Spleen (tissue), 11 donors: ENCODE measurements at regions not wholly inside any gene's neighbourhood (a gene's known extent, or its start where the extent isn't known, plus 50 kb on each side); places are given as distances from the start of the nearest gene placed in this dataset.

Experiments
- DNase-seq: peaks from one replicate; pipeline ENCODE4 v3.0.0-alpha.2; 2020
- H3K27ac ChIP-seq, 8 donors: fragments of 200-600 bp; sonication (generic) in 7 of 8; 1 replicate in 4 of 8; 2 replicates in 4 of 8; pipeline versions ENCODE4 v1.5.0 to v1.8.0; 2016 to 2021; ENCODE audit warnings: inconsistent platforms in 4 of 8, mild to moderate bottlenecking in 4 of 8, moderate library complexity in 1 of 8
- H3K27me3 ChIP-seq, 7 donors: fragments of 200-600 bp; sonication (generic) in 6 of 7; replicated peaks in 1 of 7; 1 replicate in 4 of 7; 2 replicates in 3 of 7; pipeline versions ENCODE4 v1.5.0 to v1.8.0; 2016 to 2021; ENCODE audit warnings: inconsistent platforms in 3 of 7, mild to moderate bottlenecking in 1 of 7
- H3K36me3 ChIP-seq, 6 donors: fragments of 200-600 bp; sonication (generic) in 5 of 6; 1 replicate in 4 of 6; 2 replicates in 2 of 6; pipeline versions ENCODE4 v1.5.0 to v1.8.0; 2016 to 2021; ENCODE audit warnings: inconsistent platforms in 2 of 6
- H3K4me1 ChIP-seq, 6 donors: fragments of 200-600 bp; sonication (generic) in 5 of 6; 1 replicate in 3 of 6; 2 replicates in 3 of 6; pipeline versions ENCODE4 v1.5.0 to v1.8.0; 2016 to 2021; ENCODE audit warnings: inconsistent platforms in 3 of 6
- H3K4me3 ChIP-seq, 8 donors: fragments of 200-600 bp; sonication (generic) in 7 of 8; 1 replicate in 4 of 8; 2 replicates in 4 of 8; pipeline versions ENCODE4 v1.5.0 to v1.8.0; 2016 to 2021; ENCODE audit warnings: inconsistent platforms in 4 of 8, mild to moderate bottlenecking in 4 of 8, moderate library complexity in 2 of 8
- H3K9me3 ChIP-seq, 8 donors: fragments of 200-600 bp; sonication (generic) in 7 of 8; 1 replicate in 4 of 8; 2 replicates in 4 of 8; pipeline versions ENCODE4 v1.5.0 to v1.8.0; 2016 to 2021; ENCODE audit warnings: inconsistent platforms in 4 of 8
- POLR2A ChIP-seq, 3 donors: fragments of 450-650 bp; IDR thresholded peaks; one replicate each; pipeline ENCODE4 v1.5.1; 2017; ENCODE audit warnings: antibody characterized with exemption in 3 of 3, mild to moderate bottlenecking in 1 of 3
- POLR2AphosphoS5 ChIP-seq, 3 donors: sonication (generic); formaldehyde crosslinking; IDR thresholded peaks; one replicate each; pipeline ENCODE4 v1.5.1; 2017; ENCODE audit warnings: antibody characterized with exemption in 3 of 3
- WGBS, 5 donors: extraction: QIAGEN DNeasy Blood & Tissue Kit in 3 of 5; methylation state at CpG; one replicate each; pipeline versions ENCODE4 v1.1.5 to v1.1.7; 2013 to 2018; 5-methylcytosine and 5-hydroxymethylcytosine counted together
- intact Hi-C: fragments of 100-400 bp; cut with DNase I; formaldehyde crosslinking; loops from one replicate; pipeline ENCODE4 v1.15.0; 2023; ENCODE audit warnings: low total_unique reads
- TF ChIP-seq, protein P1 (sequence below), 11 experiments: fragments of 200-600 bp in 7 of 11; fragments of 450-650 bp in 4 of 11; sonication (generic) in 4 of 11; IDR thresholded peaks in 8 of 11; conservative IDR thresholded peaks in 3 of 11; 1 replicate in 7 of 11; 2 replicates in 4 of 11; pipeline versions ENCODE4 v1.4.0 to v1.8.0; 2016 to 2021; ENCODE audit warnings: antibody characterized with exemption in 11 of 11, inconsistent platforms in 4 of 11, mild to moderate bottlenecking in 1 of 11
- donor health status: healthy with polysubstance abuse.
- donor health status: DM: no; HTN: no; CAD: no; lungs with moderate emphysema.
- donor health status: DM: no; HTN: no; CAD: no.
- donor health status: Bipolar disorder and iron deficiency.
- donor health status: healthy.
- donor health status: DM: no; HTN: no; CAD: no.
- donor health status: DM: yes; HTN: yes; CAD: no.

GRCh38 chr15:97153356-97153965 is 807.0 kb upstream of the ARRDC4 start:
- no peaks in the 10 kb centered on the region for H3K9me3 ChIP-seq
- no peak for TF ChIP-seq POLR2A (IDR thresholded peaks at IDR 0.05)
- no peak overlapping the region for H3K27ac ChIP-seq
- no peaks in the 10 kb centered on the region for H3K4me1 ChIP-seq
- H3K27me3 ChIP-seq = no peaks in the 10 kb centered on the region
- intact Hi-C loops = no loop called here
- WGBS, 5 donors = 79 to 92% (median 90%) methylated on average over 1 of the region's 1 CpG
- H3K4me3 ChIP-seq = no peak overlapping the region
- H3K36me3 ChIP-seq = no peaks in the 10 kb centered on the region
- DNase-seq = no peak

DNA sequence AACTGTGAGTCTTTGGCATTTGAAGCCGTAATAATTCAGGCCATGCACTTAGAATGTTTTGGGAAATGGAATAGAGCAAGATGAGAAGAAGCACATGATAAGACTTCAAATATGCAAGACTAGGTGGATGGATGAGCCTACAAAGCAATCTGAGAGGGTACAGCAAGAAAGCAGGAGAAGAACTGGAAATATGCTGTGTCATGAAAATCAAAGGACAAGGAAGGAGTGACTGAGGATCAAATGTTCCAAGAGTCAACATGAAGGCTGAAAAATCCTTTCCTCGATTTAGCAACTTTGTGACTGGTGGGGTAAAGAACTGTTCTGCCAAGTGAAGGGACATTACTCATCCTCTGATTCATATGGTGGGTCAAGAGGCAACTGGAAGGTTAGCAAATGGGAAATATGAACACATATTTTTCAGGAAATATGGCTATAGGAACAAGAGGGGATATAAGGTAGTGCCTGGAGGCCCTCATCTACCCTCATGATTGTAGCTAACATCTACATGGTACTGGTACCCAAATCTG is 803.7 kb upstream of the ARRDC4 start:
- H3K4me3 ChIP-seq = no peak overlapping the region
- TF ChIP-seq POLR2AphosphoS5 (IDR thresholded peaks at IDR 0.05) (no peak), POLR2A (IDR thresholded peaks at IDR 0.05) (no peak)
- TF ChIP-seq, protein P1, sequence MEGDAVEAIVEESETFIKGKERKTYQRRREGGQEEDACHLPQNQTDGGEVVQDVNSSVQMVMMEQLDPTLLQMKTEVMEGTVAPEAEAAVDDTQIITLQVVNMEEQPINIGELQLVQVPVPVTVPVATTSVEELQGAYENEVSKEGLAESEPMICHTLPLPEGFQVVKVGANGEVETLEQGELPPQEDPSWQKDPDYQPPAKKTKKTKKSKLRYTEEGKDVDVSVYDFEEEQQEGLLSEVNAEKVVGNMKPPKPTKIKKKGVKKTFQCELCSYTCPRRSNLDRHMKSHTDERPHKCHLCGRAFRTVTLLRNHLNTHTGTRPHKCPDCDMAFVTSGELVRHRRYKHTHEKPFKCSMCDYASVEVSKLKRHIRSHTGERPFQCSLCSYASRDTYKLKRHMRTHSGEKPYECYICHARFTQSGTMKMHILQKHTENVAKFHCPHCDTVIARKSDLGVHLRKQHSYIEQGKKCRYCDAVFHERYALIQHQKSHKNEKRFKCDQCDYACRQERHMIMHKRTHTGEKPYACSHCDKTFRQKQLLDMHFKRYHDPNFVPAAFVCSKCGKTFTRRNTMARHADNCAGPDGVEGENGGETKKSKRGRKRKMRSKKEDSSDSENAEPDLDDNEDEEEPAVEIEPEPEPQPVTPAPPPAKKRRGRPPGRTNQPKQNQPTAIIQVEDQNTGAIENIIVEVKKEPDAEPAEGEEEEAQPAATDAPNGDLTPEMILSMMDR (IDR thresholded peaks at IDR 0.05 in 8 of 11, conservative IDR thresholded peaks at IDR 0.05 in 3 of 11) = no peak
- H3K9me3 ChIP-seq = no peaks in the 10 kb centered on the region
- no peaks in the 10 kb centered on the region for H3K27me3 ChIP-seq
- no peak overlapping the region for H3K27ac ChIP-seq
- no peaks in the 10 kb centered on the region for H3K36me3 ChIP-seq
- whole genome bisulfite sequencing, 5 donors = 70 to 85% (median 76%) methylated on average over 2 of the region's 2 CpGs
- H3K4me1 ChIP-seq = no peaks in the 10 kb centered on the region
- intact Hi-C loops = no loop called here
- DNase-seq = no peak

DNA sequence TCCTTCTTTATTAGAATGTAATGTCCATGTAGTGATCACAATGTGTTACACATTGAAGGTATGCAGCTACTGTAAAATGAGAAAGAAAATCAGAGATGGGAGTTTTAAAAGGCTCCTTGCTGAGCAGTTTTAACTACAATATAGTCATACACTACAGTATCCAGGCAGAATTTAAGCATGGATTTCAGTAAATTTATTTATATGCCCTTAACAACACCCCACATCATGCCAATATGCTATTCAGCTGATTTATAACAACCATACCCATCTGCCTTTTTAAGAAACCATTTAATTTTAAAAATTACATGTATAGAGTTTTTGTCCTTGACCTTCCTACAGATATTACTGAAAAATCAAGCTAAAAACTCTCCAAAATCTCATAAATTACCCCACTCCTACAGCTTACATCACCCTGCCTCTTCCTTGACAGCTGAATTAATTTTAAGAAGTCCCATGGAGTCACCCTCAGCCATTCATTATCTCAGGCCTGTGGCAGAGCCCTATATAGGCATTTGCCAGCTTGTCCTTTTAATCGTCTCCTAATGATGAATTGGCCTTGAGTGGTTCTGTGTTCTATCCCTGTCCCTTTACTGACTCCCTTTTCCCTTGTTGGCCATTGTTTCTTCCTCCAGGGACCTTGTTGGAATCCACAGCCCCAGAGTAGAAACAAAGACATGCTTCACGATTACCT is 797.6 kb upstream of the ARRDC4 start:
- Histone ChIP-seq H3K4me3 (no peak overlapping the region), H3K4me1 (no peaks in the 10 kb centered on the region), H3K36me3 (no peaks in the 10 kb centered on the region), H3K9me3 (peaks cover 0 to 4% (median 0%) of the 10 kb centered on the region in 8 donors), H3K27ac (no peak overlapping the region), H3K27me3 (no peaks in the 10 kb centered on the region)
- WGBS, 5 donors = 61 to 86% (median 73%) methylated on average over 2 of the region's 2 CpGs
- intact Hi-C loops = no loop called here
- TF ChIP-seq POLR2AphosphoS5 (IDR thresholded peaks at IDR 0.05) (no peak), POLR2A (IDR thresholded peaks at IDR 0.05) (no peak)
- TF ChIP-seq, protein P1 (IDR thresholded peaks at IDR 0.05 in 8 of 11, conservative IDR thresholded peaks at IDR 0.05 in 3 of 11) = no peak
- no peak for DNase-seq

DNA sequence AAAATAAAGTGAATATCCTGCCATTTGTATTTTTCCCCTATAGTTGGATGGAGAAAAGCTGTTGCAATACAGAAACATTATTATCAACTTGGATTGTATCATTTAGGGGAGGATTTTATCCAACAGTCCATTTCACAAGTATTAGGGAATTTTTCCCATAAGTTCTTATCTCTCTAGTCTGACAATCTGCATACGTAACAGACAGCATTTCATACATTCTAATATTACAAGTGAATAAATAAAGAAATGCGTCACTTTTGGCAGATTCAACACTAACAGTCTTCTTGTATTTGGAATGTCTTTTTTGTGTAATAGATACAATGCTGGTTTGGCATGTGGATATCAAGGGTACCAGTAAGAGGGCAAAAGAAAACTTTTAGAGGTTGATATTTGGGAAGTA is 795.3 kb upstream of the ARRDC4 start:
- Histone ChIP-seq H3K4me1 (no peaks in the 10 kb centered on the region), H3K27ac (no peak overlapping the region), H3K4me3 (no peak overlapping the region), H3K9me3 (peaks cover 0 to 4% (median 0%) of the 10 kb centered on the region in 8 donors), H3K27me3 (no peaks in the 10 kb centered on the region), H3K36me3 (no peaks in the 10 kb centered on the region)
- 79 to 95% (median 92%) methylated on average over 2 of the region's 2 CpGs for WGBS, 5 donors
- intact Hi-C loops = no loop called here
- no peak for TF ChIP-seq POLR2A (IDR thresholded peaks at IDR 0.05)
- no peak for TF ChIP-seq POLR2AphosphoS5 (IDR thresholded peaks at IDR 0.05)
- TF ChIP-seq, protein P1 (IDR thresholded peaks at IDR 0.05 in 8 of 11, conservative IDR thresholded peaks at IDR 0.05 in 3 of 11) = no peak
- DNase-seq = no peak
